Fibroblast of mammary gland (primary cell): ENCODE measurements at regions not wholly inside any gene's neighbourhood (a gene's known extent, or its start where the extent isn't known, plus 50 kb on each side); places are given as distances from the start of the nearest gene placed in this dataset.
"Not testable (repeated sequence)": the region's sequence is repeated elsewhere in the genome, so short reads cannot be mapped to it uniquely, and the experiment has no call there.

Experiments
- DNase-seq: peaks from one replicate; pipeline ENCODE4 v3.0.0-alpha.2; 2010; ENCODE audit warnings: low read depth
- H3K4me3 ChIP-seq: 2 replicates; pipeline ENCODE4 v1.5.1; 2011; ENCODE audit warnings: low read depth, mild to moderate bottlenecking, low read length, moderate library complexity; ENCODE audit not compliant: control insufficient read depth
- TF ChIP-seq, protein P1 (sequence below): conservative IDR thresholded peaks from 2 replicates; pipeline ENCODE4 v1.5.1; 2011; ENCODE audit warnings: low read depth, low read length, inconsistent platforms; ENCODE audit not compliant: control insufficient read depth, insufficient read depth

DNA sequence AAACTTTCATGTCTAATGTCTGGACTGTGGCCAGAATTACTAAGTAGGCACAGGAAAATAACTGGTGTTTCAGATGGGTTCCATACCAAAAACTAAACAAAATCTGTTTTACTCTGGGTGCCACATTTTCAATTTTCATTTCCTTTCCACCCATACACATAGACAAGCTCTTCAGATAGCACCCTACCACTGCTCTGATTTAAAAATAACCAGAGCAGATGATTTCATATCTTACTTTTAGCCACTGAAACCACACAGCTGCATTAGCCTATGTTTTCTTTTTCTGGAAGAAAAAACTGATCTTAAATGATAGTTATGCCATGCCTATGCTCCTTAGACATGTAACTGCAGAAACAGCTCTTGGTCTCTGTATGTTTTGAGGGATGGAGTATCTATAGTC is 647.6 kb downstream of the CPS1 start:
- H3K4me3 ChIP-seq: no peak overlapping the region
- TF ChIP-seq, protein P1, sequence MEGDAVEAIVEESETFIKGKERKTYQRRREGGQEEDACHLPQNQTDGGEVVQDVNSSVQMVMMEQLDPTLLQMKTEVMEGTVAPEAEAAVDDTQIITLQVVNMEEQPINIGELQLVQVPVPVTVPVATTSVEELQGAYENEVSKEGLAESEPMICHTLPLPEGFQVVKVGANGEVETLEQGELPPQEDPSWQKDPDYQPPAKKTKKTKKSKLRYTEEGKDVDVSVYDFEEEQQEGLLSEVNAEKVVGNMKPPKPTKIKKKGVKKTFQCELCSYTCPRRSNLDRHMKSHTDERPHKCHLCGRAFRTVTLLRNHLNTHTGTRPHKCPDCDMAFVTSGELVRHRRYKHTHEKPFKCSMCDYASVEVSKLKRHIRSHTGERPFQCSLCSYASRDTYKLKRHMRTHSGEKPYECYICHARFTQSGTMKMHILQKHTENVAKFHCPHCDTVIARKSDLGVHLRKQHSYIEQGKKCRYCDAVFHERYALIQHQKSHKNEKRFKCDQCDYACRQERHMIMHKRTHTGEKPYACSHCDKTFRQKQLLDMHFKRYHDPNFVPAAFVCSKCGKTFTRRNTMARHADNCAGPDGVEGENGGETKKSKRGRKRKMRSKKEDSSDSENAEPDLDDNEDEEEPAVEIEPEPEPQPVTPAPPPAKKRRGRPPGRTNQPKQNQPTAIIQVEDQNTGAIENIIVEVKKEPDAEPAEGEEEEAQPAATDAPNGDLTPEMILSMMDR: no peak
- DNase-seq: no peak

DNA sequence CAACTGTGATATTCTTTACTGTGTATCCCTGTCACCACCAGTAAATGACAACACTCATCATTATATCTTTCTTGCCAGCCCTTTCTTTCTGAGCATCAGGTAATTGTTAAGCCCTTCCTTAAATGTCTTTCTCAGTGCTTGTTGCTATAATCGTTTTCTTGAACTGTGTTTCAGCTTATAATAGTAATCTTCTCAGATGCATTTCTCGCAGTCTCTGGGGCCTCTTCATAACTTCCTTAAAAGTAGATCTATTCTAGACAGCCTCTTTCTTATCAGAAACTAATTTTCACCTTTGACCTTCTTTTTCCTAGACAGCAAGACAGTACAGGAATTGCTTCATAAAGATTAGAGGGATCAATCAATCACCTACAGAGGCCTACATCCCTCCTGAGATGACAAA is 648.1 kb downstream of the CPS1 start:
- no peak overlapping the region for H3K4me3 ChIP-seq
- TF ChIP-seq, protein P1: no peak
- no peak for DNase-seq

DNA sequence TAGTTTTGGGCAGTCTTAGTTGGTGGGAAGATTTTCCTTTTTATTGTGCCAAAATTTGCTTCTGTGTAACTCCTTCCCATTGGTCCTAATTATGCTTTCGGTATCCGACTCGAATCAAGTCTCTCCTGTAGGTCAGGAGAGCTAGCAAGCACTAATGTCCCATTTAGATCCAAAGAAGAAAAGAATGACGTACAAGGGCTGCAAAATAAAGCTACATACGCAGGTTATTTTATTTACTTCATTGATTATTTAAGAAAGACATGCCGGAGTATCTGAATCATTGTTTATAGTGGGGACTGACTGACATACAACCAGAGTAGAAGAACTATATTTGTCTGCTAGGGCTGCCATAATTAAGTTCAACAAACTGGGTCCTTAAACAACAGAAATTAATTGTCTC is 648.5 kb downstream of the CPS1 start:
- no peak overlapping the region for H3K4me3 ChIP-seq
- no peak for DNase-seq
- TF ChIP-seq, protein P1: no peak

DNA sequence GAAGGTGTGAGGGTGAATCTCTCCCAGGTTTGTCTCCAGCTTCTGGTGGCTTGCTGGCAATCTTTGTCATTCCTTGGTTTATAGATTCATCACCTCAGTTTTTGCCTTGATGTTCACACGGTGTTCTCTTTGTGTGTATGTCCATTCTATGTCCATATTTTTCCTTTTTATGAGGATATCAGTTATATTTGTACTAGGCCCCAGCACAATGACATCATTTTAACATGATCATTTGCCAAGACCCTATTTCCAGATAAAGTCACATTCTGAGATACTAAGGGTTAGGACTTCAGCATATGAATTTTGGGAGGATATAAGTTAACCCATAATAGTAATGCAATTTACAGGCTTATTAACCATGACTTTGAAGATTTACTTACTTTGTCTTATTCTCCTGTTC is 649.0 kb downstream of the CPS1 start:
- no peak for DNase-seq
- TF ChIP-seq, protein P1: no peak
- no peak overlapping the region for H3K4me3 ChIP-seq

DNA sequence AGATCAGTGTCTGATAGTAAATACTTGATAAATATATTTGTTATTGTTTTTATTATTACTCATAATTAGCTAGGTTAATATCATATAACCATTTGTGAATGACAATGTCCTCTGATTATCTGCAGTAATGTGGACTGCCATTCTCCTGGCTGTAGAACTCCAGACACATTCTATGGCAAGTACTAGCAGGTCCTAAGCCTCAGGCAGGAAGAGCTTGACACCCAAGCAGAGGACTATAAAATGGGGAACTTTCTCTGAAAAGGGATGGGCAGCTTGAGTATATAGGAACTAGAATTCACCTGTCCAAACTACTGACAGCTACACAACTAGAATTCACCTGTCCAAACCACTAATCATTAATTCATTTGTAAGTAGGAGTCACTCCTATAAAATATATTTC is 649.4 kb downstream of the CPS1 start:
- no peak for DNase-seq
- H3K4me3 ChIP-seq: no peak overlapping the region
- TF ChIP-seq, protein P1: no peak

DNA sequence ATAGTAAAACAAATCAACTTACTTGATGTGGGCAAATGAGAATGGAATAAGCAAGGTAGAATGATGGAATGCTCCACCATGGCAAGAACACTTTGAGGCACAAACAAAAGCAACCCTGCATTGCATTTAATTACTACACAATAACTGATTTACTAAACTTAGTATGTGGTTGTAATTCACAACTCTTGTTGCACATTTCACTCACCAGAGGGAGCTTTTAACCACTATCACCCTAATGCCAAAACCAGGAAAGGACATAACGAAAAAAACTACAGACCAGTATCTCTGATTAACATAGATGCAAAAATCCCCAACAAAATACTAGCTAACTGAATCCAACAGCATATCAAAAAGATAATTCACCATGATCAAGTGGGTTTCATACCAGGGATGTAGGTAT is 659.8 kb downstream of the CPS1 start:
- H3K4me3 ChIP-seq: no peak overlapping the region
- DNase-seq: no peak
- TF ChIP-seq, protein P1: no peak

DNA sequence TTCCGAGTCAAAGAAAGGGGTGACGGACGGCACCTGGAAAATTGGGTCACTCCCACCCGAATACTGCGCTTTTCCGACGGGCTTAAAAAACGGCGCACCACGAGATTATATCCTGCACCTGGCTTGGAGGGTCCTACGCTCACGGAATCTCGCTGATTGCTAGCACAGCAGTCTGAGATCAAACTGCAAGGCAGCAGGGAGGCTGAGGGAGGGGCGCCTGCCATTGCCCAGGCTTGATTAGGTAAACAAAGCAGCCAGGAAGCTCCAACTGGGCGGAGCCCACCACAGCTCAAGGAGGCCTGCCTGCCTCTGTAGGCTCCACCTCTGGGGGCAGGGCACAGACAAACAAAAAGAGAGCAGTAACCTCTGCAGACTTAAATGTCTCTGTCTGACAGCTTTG is 663.1 kb downstream of the CPS1 start:
- DNase-seq, H3K4me3 ChIP-seq: not testable (repeated sequence)
